ENCODE measurements at regions not wholly inside any gene's neighbourhood (a gene's known extent, or its start where the extent isn't known, plus 50 kb on each side); places are given as distances from the start of the nearest gene placed in this dataset.

- in situ Hi-C loops (cut with MboI; ENCODE audit: low pct_unique_long_range_greater_than_20kb, low sequenced_read_pairs, unreplicated experiment) = no loop called here
- DNase-seq (ENCODE audit: low spot score) = no peak
- TF ChIP-seq, protein P1, sequence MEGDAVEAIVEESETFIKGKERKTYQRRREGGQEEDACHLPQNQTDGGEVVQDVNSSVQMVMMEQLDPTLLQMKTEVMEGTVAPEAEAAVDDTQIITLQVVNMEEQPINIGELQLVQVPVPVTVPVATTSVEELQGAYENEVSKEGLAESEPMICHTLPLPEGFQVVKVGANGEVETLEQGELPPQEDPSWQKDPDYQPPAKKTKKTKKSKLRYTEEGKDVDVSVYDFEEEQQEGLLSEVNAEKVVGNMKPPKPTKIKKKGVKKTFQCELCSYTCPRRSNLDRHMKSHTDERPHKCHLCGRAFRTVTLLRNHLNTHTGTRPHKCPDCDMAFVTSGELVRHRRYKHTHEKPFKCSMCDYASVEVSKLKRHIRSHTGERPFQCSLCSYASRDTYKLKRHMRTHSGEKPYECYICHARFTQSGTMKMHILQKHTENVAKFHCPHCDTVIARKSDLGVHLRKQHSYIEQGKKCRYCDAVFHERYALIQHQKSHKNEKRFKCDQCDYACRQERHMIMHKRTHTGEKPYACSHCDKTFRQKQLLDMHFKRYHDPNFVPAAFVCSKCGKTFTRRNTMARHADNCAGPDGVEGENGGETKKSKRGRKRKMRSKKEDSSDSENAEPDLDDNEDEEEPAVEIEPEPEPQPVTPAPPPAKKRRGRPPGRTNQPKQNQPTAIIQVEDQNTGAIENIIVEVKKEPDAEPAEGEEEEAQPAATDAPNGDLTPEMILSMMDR (IDR thresholded peaks at IDR 0.05; ENCODE audit: extremely low read depth, insufficient read depth, missing control alignments) = no peak
Measured at GRCh38 chr14:101118233-101118632, 214.7 kb upstream of the RTL1 start.

GRCh38 chr14:101118746-101119591, 215.4 kb upstream of the RTL1 start:
- TF ChIP-seq, protein P1 (IDR thresholded peaks at IDR 0.05; ENCODE audit: extremely low read depth, insufficient read depth, missing control alignments) = no peak
- no peak for DNase-seq (ENCODE audit: low spot score)
- in situ Hi-C loops (cut with MboI; ENCODE audit: low pct_unique_long_range_greater_than_20kb, low sequenced_read_pairs, unreplicated experiment) = no loop called here

- TF ChIP-seq, protein P1 (IDR thresholded peaks at IDR 0.05; ENCODE audit: extremely low read depth, insufficient read depth, missing control alignments) = no peak
- in situ Hi-C loops (cut with MboI; ENCODE audit: low pct_unique_long_range_greater_than_20kb, low sequenced_read_pairs, unreplicated experiment) = no loop called here
- DNase-seq (ENCODE audit: low spot score) = no peak
Measured at GRCh38 chr14:101119830-101120571, 216.5 kb upstream of the RTL1 start.

DNA sequence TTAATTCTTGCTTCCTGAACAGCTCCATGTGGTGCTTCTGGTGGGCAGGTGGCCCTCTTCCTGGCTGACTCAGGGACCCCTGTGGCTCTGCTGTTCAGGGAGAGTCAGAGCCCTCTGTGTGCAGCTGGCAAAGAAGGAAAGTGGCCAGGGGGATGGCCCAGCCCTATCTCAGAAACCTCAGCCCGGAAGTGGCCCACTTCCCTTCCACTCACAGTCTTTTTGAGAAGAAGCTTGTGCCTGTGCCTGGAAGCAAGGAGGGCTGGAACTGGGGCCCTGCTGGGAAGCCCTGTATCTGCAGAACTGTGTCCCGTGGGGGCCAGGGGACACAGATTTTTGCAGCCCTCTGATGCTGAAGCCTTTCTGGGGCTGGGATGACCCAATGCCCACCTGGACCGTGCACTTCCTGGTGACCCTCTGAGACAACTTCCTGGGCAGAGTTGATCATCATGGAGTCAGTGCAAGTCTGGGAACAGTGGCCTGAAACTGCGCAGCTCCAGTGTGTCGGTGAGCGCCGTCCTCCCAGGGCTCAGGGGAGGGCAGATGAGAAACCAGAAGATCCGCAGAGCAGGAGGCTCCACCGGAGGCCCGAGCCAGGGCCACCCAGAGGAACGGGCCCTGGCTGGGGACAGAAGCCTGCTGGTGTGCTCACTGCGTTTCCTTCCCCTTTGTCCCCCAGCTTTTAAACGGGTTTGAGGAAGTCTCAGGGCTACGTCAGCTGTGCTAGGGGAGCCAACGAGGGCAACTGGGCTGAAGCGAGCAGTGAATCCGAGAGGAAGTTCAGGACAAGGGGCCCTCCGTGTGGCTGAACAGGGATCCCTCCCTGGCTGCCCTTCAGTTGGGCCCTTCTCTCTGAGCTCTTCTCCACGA, 217.4 kb upstream of the RTL1 start:
- in situ Hi-C loops (cut with MboI; ENCODE audit: low pct_unique_long_range_greater_than_20kb, low sequenced_read_pairs, unreplicated experiment) = no loop called here

DNA sequence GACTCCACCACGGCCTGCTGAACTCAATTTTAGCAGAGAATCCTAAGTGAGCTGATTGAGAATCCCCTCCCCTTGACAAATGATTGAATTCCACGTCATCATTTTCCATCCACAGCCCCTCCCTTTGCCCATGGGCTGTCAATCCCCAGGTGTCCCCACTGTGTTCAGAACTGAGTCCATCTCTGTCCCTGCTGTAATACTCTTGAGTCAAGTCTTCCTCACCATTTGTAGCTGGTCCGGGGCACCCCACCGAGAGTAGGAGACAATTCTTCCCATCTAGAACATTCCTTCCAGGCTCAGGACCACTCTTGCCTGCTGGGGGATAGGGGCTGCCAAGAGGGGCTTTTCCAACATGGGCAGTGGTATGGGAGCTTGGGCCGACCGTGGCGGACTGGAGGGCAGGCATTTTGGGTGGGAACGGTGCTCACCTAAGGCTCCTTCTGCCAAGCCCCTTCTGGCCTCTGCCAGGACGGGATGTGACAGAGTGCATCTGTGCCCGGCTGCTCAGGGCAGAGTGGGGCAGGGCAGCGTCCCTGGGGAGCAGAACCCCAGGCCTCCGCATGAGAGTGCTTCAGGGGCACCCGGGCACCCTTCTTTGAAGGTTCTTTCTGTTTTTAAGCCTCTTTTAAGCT, 218.1 kb upstream of the RTL1 start:
- in situ Hi-C loops (cut with MboI; ENCODE audit: low pct_unique_long_range_greater_than_20kb, low sequenced_read_pairs, unreplicated experiment) = no loop called here
- DNase-seq (ENCODE audit: low spot score) = no peak
- TF ChIP-seq, protein P1 (IDR thresholded peaks at IDR 0.05; ENCODE audit: extremely low read depth, insufficient read depth, missing control alignments) = no peak

More for the DNA sequence above, 217.4 kb upstream of the RTL1 start:
- no peak for DNase-seq (ENCODE audit: low spot score)
- TF ChIP-seq, protein P1 (IDR thresholded peaks at IDR 0.05; ENCODE audit: extremely low read depth, insufficient read depth, missing control alignments) = no peak
